Parathyroid adenoma (tissue), 2 donors: ENCODE measurements at regions not wholly inside any gene's neighbourhood (a gene's known extent, or its start where the extent isn't known, plus 50 kb on each side); places are given as distances from the start of the nearest gene placed in this dataset.

ENCODE experiments used
- H2AFZ ChIP-seq: fragments of 300-600 bp; sonication (generic); one replicate; pipeline ENCODE4 v1.7.0; 2017; ENCODE audit warnings: antibody characterized with exemption, mild to moderate bottlenecking
- H3K27ac ChIP-seq: fragments of 300-600 bp; sonication (generic); one replicate; pipeline ENCODE4 v1.7.0; 2017
- H3K27me3 ChIP-seq: fragments of 300-600 bp; sonication (generic); one replicate; pipeline ENCODE4 v1.7.0; 2017; ENCODE audit warnings: low read length; ENCODE audit not compliant: control insufficient read depth, insufficient read depth
- H3K36me3 ChIP-seq: fragments of 300-600 bp; sonication (generic); one replicate; pipeline ENCODE4 v1.7.0; 2017; ENCODE audit warnings: low read length; ENCODE audit not compliant: control insufficient read depth, insufficient read depth
- H3K4me1 ChIP-seq: fragments of 300-600 bp; sonication (generic); one replicate; pipeline ENCODE4 v1.7.0; 2017; ENCODE audit warnings: control low read depth
- H3K4me2 ChIP-seq: fragments of 300-600 bp; sonication (generic); one replicate; pipeline ENCODE4 v1.7.0; 2017; ENCODE audit warnings: low read length
- H3K4me3 ChIP-seq: fragments of 300-600 bp; sonication (generic); one replicate; pipeline ENCODE4 v1.7.0; 2017; ENCODE audit warnings: low read depth, low read length
- H3K79me2 ChIP-seq: fragments of 300-600 bp; sonication (generic); one replicate; pipeline ENCODE4 v1.7.0; 2017; ENCODE audit warnings: control low read depth
- H3K9ac ChIP-seq: fragments of 300-600 bp; sonication (generic); one replicate; pipeline ENCODE4 v1.7.0; 2017; ENCODE audit warnings: mild to moderate bottlenecking
- H3K9me3 ChIP-seq: fragments of 300-600 bp; sonication (generic); one replicate; pipeline ENCODE4 v1.7.0; 2017; ENCODE audit warnings: low read length; ENCODE audit not compliant: control insufficient read depth
- CTCF ChIP-seq: fragments of 300-600 bp; sonication (generic); IDR thresholded peaks from one replicate; pipeline ENCODE4 v1.7.0; 2017; ENCODE audit warnings: antibody characterized with exemption, mild to moderate bottlenecking
- donor health status: primary hyperparathyroidism.

GRCh38 chr5:171693412-171693811 lies 92.2 kb upstream of the SMIM23 start:
- H3K36me3 ChIP-seq = no peaks in the 10 kb centered on the region
- no peak overlapping the region for H3K9ac ChIP-seq
- no peaks in the 10 kb centered on the region for H3K4me1 ChIP-seq
- no peak overlapping the region for H3K27ac ChIP-seq
- no peak overlapping the region for H3K4me2 ChIP-seq
- no peaks in the 10 kb centered on the region for H3K9me3 ChIP-seq
- no peak overlapping the region for H3K4me3 ChIP-seq
- no peaks in the 10 kb centered on the region for H3K27me3 ChIP-seq
- no peak for TF ChIP-seq CTCF
- H2AFZ ChIP-seq = no peak overlapping the region
- no peaks in the 10 kb centered on the region for H3K79me2 ChIP-seq

- Histone ChIP-seq H3K4me3 (no peak overlapping the region), H3K9ac (no peak overlapping the region), H3K27ac (no peak overlapping the region), H3K4me1 (no peaks in the 10 kb centered on the region), H3K79me2 (no peaks in the 10 kb centered on the region), H3K36me3 (no peaks in the 10 kb centered on the region), H3K9me3 (no peaks in the 10 kb centered on the region), H3K27me3 (no peaks in the 10 kb centered on the region), H2AFZ (no peak overlapping the region), H3K4me2 (no peak overlapping the region)
- no peak for TF ChIP-seq CTCF
These were observed 89.8 kb upstream of the SMIM23 start for GRCh38 chr5:171695804-171696203.

GRCh38 chr5:171697221-171698102 lies 88.2 kb upstream of the SMIM23 start:
- no peak overlapping the region for H3K4me3 ChIP-seq
- no peak overlapping the region for H3K27ac ChIP-seq
- H3K79me2 ChIP-seq = no peaks in the 10 kb centered on the region
- H3K4me2 ChIP-seq = no peak overlapping the region
- H3K27me3 ChIP-seq = no peaks in the 10 kb centered on the region
- H3K36me3 ChIP-seq = no peaks in the 10 kb centered on the region
- no peak for TF ChIP-seq CTCF
- H3K9me3 ChIP-seq = no peaks in the 10 kb centered on the region
- no peaks in the 10 kb centered on the region for H3K4me1 ChIP-seq
- no peak overlapping the region for H2AFZ ChIP-seq
- no peak overlapping the region for H3K9ac ChIP-seq

GRCh38 chr5:171700318-171700912 lies 85.2 kb upstream of the SMIM23 start:
- Histone ChIP-seq H3K4me1 (no peaks in the 10 kb centered on the region), H3K27ac (no peak overlapping the region), H3K4me2 (no peak overlapping the region), H3K9me3 (no peaks in the 10 kb centered on the region), H3K4me3 (no peak overlapping the region), H3K27me3 (no peaks in the 10 kb centered on the region), H3K79me2 (no peaks in the 10 kb centered on the region), H2AFZ (no peak overlapping the region), H3K9ac (no peak overlapping the region), H3K36me3 (no peaks in the 10 kb centered on the region)
- no peak for TF ChIP-seq CTCF
